Activated B cell treated with CpG ODN at 0.5 μM for 24 hours (primary cell): ENCODE measurements at regions not wholly inside any gene's neighbourhood (a gene's known extent, or its start where the extent isn't known, plus 50 kb on each side); places are given as distances from the start of the nearest gene placed in this dataset.

ENCODE experiments used
- ATAC-seq: fragments of 200-7000 bp; cut with Tn5 transposase; one replicate; pipeline ENCODE4 v1.10.0; 2021; ENCODE audit warnings: low read depth, mild to moderate bottlenecking, moderate library complexity
- CTCF ChIA-PET: fragments of 350-600 bp; sonication (Branson Sonifier 250); formaldehyde crosslinking; loops from one replicate; lab custom pipeline; 2021; ENCODE audit warnings: antibody characterized with exemption; lab: Charles Lee
- POLR2A ChIA-PET: fragments of 350-600 bp; sonication (Branson Sonifier 250); formaldehyde crosslinking; loops from one replicate; lab custom pipeline; 2021; ENCODE audit warnings: antibody characterized with exemption; lab: Charles Lee
- DNase-seq: peaks from one replicate; pipeline ENCODE4 v3.0.0; 2022
- H3K27ac Mint-ChIP-seq: one replicate; pipeline ENCODE4 v1.8.0; 2020; ENCODE audit warnings: mixed read lengths
- H3K27me3 Mint-ChIP-seq: one replicate; pipeline ENCODE4 v1.8.0; 2021; ENCODE audit warnings: mixed read lengths
- H3K36me3 Mint-ChIP-seq: one replicate; pipeline ENCODE4 v1.8.0; 2021; ENCODE audit warnings: low read depth, mixed read lengths
- H3K4me1 Mint-ChIP-seq: one replicate; pipeline ENCODE4 v1.8.0; 2021; ENCODE audit warnings: mixed read lengths
- H3K4me3 Mint-ChIP-seq: one replicate; pipeline ENCODE4 v1.8.0; 2020; ENCODE audit warnings: mild to moderate bottlenecking, mixed read lengths
- H3K9me3 Mint-ChIP-seq: one replicate; pipeline ENCODE4 v1.8.0; 2020; ENCODE audit warnings: mixed read lengths
- CTCF ChIP-seq: fragments of 200-600 bp; IDR thresholded peaks from one replicate; pipeline ENCODE4 v1.8.0; 2022; ENCODE audit warnings: antibody characterized with exemption, mild to moderate bottlenecking
- intact Hi-C: fragments of 100-400 bp; cut with micrococcal nuclease; formaldehyde crosslinking; loops from one replicate; pipeline ENCODE4 v1.15.1; 2024

- H3K27me3 Mint-ChIP-seq = peaks cover 2% of the 10 kb centered on the region
- ChIA-PET CTCF (interaction anchor here (0.6 kb wide), 1 partner anchor 30 kb away, joined by 3 read pairs; no protein-coding TSS in a partner anchor), POLR2A (no interaction called here)
- H3K36me3 Mint-ChIP-seq = peaks cover 4% of the 10 kb centered on the region
- H3K27ac Mint-ChIP-seq = no peak overlapping the region
- no peak overlapping the region for H3K4me3 Mint-ChIP-seq
- H3K4me1 Mint-ChIP-seq = peaks cover 2% of the 10 kb centered on the region
- DNase-seq (no peak), ATAC-seq (no peak)
- no peak for TF ChIP-seq CTCF
- intact Hi-C loops = no loop called here
- H3K9me3 Mint-ChIP-seq = no peaks in the 10 kb centered on the region
Observed at GRCh38 chr20:4635781-4636180, 50.5 kb upstream of the PRNP start.

- ATAC-seq (no peak), DNase-seq (no peak)
- intact Hi-C loops = no loop called here
- H3K36me3 Mint-ChIP-seq = peaks cover 4% of the 10 kb centered on the region
- peaks cover 2% of the 10 kb centered on the region for H3K27me3 Mint-ChIP-seq
- POLR2A ChIA-PET = no interaction called here
- CTCF ChIA-PET = no interaction called here
- H3K4me1 Mint-ChIP-seq = peaks cover 2% of the 10 kb centered on the region
- H3K4me3 Mint-ChIP-seq = no peak overlapping the region
- H3K9me3 Mint-ChIP-seq = no peaks in the 10 kb centered on the region
- no peak for TF ChIP-seq CTCF
- no peak overlapping the region for H3K27ac Mint-ChIP-seq
Observed at GRCh38 chr20:4635342-4635741, 50.9 kb upstream of the PRNP start.

GRCh38 chr20:4633780-4634179 lies 52.5 kb upstream of the PRNP start:
- no peak for ATAC-seq
- no peak for DNase-seq
- POLR2A ChIA-PET = no interaction called here

GRCh38 chr20:4633379-4633778 lies 52.9 kb upstream of the PRNP start:
- intact Hi-C loops = no loop called here
- ATAC-seq (no peak), DNase-seq (no peak)
- no peak overlapping the region for H3K27ac Mint-ChIP-seq
- no peak for TF ChIP-seq CTCF
- H3K4me3 Mint-ChIP-seq = no peak overlapping the region
- ChIA-PET POLR2A (no interaction called here), CTCF (no interaction called here)
- H3K4me1 Mint-ChIP-seq = peaks cover 9% of the 10 kb centered on the region
- peaks cover 2% of the 10 kb centered on the region for H3K27me3 Mint-ChIP-seq
- peaks cover 4% of the 10 kb centered on the region for H3K36me3 Mint-ChIP-seq
- H3K9me3 Mint-ChIP-seq = no peaks in the 10 kb centered on the region

More at GRCh38 chr20:4633780-4634179, 52.5 kb upstream of the PRNP start:
- no peak overlapping the region for H3K4me3 Mint-ChIP-seq
- CTCF ChIA-PET = no interaction called here
- no peak overlapping the region for H3K27ac Mint-ChIP-seq
- peaks cover 4% of the 10 kb centered on the region for H3K36me3 Mint-ChIP-seq
- H3K9me3 Mint-ChIP-seq = no peaks in the 10 kb centered on the region
- peaks cover 9% of the 10 kb centered on the region for H3K4me1 Mint-ChIP-seq
- peaks cover 2% of the 10 kb centered on the region for H3K27me3 Mint-ChIP-seq
- intact Hi-C loops = no loop called here
- TF ChIP-seq CTCF = no peak

- Mint-ChIP-seq H3K27me3 (peaks cover 2% of the 10 kb centered on the region), H3K4me3 (no peak overlapping the region), H3K4me1 (peaks cover 9% of the 10 kb centered on the region), H3K27ac (no peak overlapping the region), H3K9me3 (no peaks in the 10 kb centered on the region), H3K36me3 (peaks cover 4% of the 10 kb centered on the region)
- ATAC-seq (no peak), DNase-seq (no peak)
- ChIA-PET CTCF (no interaction called here), POLR2A (no interaction called here)
- no peak for TF ChIP-seq CTCF
- intact Hi-C loops = no loop called here
Observed at GRCh38 chr20:4632876-4633275, 53.4 kb upstream of the PRNP start.
